ENCODE measurements at regions not wholly inside any gene's neighbourhood (a gene's known extent, or its start where the extent isn't known, plus 50 kb on each side); places are given as distances from the start of the nearest gene placed in this dataset.

- no peak for DNase-seq (ENCODE audit: low read depth)
Measured at GRCh38 chr3:148083526-148084182, 614.0 kb upstream of the AGTR1 start.

DNA sequence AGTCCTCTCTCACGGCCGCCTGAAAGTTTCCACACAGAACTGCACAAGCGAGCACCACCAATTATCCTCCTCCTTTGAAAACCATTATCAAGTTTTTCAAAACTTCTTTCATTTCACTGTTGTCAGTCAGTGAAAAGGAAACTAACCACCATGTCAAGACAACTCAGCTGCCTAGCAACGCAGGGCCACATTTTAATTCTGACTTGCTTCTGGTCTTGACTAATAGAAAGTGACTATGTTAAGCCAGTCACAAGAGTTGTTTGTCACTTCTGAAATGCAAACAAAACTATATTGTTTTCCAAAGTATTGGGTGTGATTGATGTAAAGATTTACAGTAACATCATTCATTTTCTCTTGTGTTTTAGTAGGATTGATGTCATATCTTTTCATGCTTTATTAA lies 612.8 kb upstream of the AGTR1 start:
- DNase-seq (ENCODE audit: low read depth), result no peak

GRCh38 chr3:148087601-148088371 lies 609.9 kb upstream of the AGTR1 start:
- no peak for DNase-seq (ENCODE audit: low read depth)

GRCh38 chr3:148089171-148089570 lies 608.5 kb upstream of the AGTR1 start:
- no peak for DNase-seq (ENCODE audit: low read depth)

GRCh38 chr3:148090156-148090555 lies 607.5 kb upstream of the AGTR1 start:
- DNase-seq (ENCODE audit: low read depth), result no peak

DNA sequence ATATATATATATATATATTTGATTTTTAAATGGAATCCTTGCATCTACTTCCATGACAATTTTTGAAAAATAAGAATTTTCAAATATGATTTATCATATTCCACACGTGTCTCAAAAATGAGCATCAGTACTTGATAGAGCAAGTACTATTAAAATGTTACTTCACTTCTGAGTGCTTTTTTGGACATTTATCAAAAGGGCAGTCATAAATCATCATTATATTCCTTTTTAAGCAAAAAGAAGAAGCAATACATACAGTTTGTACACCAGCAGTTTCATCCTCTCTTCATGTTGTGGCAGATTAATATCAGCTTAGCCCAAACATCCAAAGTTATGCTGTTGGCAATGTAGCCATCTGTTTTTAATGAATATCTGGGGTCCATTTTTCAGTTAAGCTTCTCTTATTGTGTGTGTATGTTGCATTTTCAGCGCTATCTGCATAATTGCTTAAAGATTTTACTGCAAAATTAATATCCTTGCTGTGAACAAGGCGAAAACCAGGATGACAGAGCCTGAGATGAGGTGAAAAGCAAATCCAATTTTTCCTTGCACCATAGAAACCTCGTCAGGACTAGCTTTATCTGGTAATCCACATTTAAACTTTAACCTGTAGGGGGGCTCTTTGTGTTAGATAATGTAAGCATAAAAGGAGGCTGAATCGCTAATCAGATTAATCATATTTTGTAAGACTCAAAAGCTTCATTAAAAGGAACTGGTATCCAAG lies 604.9 kb upstream of the AGTR1 start:
- no peak for DNase-seq (ENCODE audit: low read depth)

DNA sequence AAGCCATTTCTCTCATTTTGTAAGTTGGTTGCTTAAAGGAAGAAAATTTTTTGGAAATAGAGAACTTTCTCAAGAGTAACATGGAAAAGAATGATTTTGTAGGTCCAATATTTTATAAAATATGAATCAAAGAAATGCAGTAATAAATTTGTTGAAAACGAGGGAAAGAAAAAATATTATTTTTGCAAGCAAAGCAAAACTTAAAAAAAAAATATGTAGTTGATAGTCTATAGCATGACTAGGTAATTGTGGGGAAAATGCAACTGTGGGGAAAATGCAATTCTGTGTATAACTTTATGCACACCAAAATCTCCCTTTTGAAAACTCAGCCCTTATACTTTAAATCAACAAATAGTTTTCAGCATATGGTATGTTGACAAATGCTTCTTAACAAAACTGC lies 604.0 kb upstream of the AGTR1 start:
- DNase-seq (ENCODE audit: low read depth), result no peak

DNA sequence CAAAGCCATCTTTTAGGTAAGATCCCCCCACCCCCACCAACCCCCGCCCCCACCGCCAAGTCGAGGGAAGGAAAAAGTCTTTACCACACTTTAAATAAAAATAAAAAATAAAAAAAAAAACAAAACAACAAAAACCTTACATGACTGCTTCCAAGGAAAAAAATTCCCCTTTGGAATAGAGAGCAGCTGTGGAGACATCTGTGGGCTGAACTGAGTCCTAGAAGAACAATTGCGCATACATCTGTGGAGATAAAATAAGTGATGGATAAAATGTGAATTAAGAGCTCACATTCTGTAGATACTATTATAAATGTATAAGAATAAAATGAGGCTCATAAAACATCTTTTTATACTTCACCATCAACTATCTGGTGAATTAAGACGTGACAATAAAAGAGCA lies 601.7 kb upstream of the AGTR1 start:
- no peak for DNase-seq (ENCODE audit: low read depth)

- no peak for DNase-seq (ENCODE audit: low read depth)
Measured at GRCh38 chr3:148100476-148100875, 597.2 kb upstream of the AGTR1 start.

DNA sequence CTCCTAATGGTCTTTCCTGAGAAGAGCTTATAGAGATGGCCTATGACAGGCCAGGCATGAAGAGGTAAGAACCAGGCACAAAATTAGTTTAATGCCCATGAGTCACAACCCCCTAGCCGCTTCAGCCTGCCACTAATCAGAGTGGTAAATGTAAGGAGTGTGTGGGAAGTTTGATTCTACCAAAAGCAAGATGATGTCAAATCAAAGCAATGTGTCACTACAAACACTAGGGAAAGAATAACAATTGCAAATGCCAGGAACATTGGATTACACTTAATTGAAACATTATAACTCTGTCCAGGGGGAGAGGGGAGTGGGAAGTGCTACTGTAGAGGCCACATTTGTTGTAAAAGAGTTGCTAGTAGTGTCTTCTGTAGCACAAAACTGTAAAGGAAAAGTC lies 596.6 kb upstream of the AGTR1 start:
- DNase-seq (ENCODE audit: low read depth), result peak; percentile 34

DNA sequence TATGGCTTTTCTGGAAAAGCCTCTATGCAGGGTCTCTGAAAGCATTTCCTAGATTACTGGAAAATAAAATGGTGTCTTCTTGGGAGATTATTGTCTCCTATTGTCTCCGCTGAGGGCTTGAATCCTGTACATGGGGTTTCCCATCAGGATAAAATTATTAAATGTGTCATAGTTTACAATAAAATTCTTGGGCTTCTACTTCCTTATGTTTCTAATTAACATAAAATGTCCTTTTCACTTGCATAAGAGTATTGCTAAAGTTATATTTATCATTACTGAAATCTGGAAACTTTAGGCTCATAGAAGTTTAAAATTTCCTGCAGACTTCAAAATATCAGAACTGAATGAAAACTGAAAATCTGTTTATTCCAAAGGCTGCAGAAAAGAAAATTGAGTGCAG lies 595.5 kb upstream of the AGTR1 start:
- DNase-seq (ENCODE audit: low read depth), result no peak

DNA sequence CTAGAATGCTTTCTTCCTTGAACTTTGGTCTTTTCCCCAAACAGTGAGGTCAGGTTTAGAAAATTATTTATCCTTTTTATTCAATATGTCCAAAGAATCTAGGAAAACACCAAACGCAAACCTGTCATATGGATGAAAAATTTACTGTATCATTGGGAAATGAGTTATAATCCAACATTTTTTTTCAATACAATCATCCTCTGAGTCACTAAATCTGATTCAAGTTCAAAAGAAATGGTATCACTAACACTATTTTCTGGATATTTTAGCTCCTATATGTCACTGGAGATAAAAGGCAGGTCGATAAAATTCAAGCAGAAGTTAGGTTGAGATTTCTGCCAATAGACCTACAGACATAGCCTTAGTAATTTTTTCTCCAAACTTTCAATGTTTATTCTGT lies 591.6 kb upstream of the AGTR1 start:
- peak; percentile 14 for DNase-seq (ENCODE audit: low read depth)

GRCh38 chr3:148126956-148127355 lies 570.7 kb upstream of the AGTR1 start:
- no peak for DNase-seq (ENCODE audit: low read depth)

- no peak for DNase-seq (ENCODE audit: low read depth)
Measured at GRCh38 chr3:148128136-148128535, 569.6 kb upstream of the AGTR1 start.

GRCh38 chr3:148131990-148132638 lies 565.6 kb upstream of the AGTR1 start:
- peak; percentile 39 for DNase-seq (ENCODE audit: low read depth)

DNA sequence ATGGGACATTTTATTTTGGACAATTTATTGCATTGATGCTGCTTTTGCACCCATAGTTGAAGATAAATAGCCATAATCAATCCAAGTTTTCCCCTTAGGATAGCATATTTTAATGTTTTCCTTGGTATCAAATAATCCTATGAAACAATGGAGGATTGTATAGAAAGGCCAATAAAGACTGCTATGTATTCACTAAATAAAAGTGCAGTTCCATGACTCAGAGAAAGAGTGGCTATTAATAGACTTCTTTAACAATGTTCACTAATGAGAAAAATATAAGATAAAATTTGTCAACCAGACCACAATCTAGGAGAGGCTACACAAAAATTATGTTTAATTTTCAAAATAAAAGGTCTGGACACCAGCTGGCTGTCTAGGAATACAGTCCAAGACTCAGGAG lies 560.9 kb upstream of the AGTR1 start:
- no peak for DNase-seq (ENCODE audit: low read depth)

DNA sequence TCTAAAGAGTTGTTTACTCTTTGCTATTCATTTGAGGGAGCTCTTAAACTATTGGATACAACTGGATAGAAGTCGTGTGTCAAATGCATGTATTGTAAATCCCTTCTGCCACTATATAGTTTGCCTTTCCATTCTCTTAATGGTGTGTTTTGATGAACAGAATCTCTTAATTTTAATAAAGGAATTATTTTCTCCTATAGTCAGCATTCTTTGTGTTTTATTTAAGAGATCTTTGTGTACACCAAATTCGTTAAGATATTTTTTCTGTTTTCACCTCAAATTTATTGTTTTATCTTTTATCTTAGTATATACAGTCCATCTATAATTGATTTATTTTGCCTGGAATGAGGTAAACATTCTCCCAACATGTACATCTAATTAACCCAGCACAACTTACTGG lies 551.5 kb upstream of the AGTR1 start:
- no peak for DNase-seq (ENCODE audit: low read depth)

GRCh38 chr3:148146947-148147826 lies 550.5 kb upstream of the AGTR1 start:
- DNase-seq (ENCODE audit: low read depth), result peak; percentile 91

DNA sequence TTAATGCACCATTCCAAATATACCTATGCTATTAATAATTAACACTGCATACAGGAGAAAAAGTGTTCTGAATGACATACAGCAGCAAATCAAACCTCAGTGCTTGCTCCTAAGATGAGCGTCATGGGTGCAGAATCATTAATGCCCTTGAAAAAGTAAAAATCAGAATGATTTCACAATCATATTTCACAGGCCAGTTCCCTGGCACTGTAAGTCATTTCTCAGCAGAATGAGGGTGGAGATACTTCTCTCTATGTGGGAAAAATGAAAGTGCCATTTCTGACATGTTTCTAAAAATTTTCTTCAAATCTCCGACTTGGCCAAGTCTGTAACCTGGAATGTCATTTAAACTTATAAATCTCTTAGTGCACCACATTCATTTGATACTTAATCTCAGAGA lies 549.8 kb upstream of the AGTR1 start:
- peak; percentile 46 for DNase-seq (ENCODE audit: low read depth)

DNA sequence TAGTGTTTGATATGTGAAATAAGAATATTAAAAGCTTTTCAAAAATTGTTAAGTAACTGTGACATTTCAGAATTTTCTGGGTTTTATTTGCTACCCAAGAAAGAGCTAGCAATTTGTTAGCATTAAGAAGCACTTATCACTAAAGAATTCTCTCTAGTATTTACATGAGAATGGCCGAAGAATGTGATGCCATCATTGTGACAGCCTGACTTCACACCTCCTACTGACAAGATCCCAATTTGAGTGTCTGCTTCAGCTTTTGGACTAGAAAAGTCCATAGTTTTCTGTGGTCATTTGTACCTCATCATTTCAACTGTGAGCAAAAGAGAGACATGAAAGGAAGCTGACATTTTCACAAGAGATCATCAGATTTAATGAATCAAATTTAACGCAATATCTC lies 548.1 kb upstream of the AGTR1 start:
- DNase-seq (ENCODE audit: low read depth), result no peak

DNA sequence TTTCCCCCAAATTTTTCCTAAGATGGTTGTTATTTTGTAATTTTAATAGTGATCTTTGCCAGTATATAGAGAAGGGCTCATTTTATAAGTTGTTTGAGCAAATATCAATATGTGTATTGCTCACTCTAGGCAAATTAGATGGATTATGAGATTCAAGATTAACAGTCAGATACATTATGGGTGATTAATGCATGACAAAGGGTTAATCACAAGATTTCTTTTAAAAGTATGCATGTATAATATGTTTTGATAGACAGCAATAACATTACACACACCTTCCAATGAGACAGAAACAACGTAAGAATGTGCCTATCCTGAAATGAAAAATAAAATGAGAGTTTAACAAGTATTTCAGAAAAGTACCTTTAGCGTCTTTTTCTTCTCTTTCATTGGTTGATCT lies 547.6 kb upstream of the AGTR1 start:
- no peak for DNase-seq (ENCODE audit: low read depth)

DNA sequence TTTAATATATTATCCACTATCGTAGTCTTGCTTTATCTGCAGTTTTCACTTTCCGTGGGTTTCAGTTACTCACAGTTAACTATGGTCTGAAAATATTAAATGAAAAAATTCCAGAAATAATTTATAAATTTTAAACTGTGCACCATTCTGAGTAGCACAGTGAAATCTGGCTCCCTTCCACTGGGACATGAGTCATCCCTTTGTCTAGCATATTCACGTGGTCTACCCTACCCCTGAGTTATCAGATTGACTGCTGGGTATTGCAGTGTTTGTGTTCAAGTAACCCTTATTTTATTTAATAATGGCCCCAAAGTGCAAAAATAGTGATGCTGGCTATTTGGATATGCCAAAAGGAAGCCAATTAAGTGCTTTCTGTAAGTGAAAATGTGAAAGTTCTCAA lies 539.5 kb upstream of the AGTR1 start:
- DNase-seq (ENCODE audit: low read depth), result peak; percentile 87

All from iris pigment epithelial cell (primary cell).